HEK293 (cell line): ENCODE measurements at regions not wholly inside any gene's neighbourhood (a gene's known extent, or its start where the extent isn't known, plus 50 kb on each side); places are given as distances from the start of the nearest gene placed in this dataset.

Experiments
- PRDM6 ChIP-seq: fragments of 450-650 bp; formaldehyde crosslinking; IDR thresholded peaks from 2 replicates; pipeline ENCODE4 v1.5.1; 2017; ENCODE audit warnings: missing biosample characterization, missing genetic modification characterization
- SETDB1 ChIP-seq: IDR thresholded peaks from one replicate; pipeline ENCODE4 v1.6.1; 2017; ENCODE audit warnings: mild to moderate bottlenecking, low read length, moderate library complexity, mixed read lengths; ENCODE audit not compliant: insufficient read length
- TCF7L2 ChIP-seq: IDR thresholded peaks from 2 replicates; pipeline ENCODE4 v1.6.1; 2011; ENCODE audit warnings: low read depth, mild to moderate bottlenecking, inconsistent platforms, low read length, moderate library complexity, borderline replicate concordance
- ZBTB17 ChIP-seq: fragments of 450-650 bp; formaldehyde crosslinking; IDR thresholded peaks from 2 replicates; pipeline ENCODE4 v1.5.1; 2016; ENCODE audit warnings: missing biosample characterization, missing genetic modification characterization
- ZNF416 ChIP-seq: fragments of 450-650 bp; formaldehyde crosslinking; IDR thresholded peaks from 2 replicates; pipeline ENCODE4 v1.5.1; 2016; ENCODE audit warnings: missing biosample characterization, missing genetic modification characterization
- ZNF626 ChIP-seq: fragments of 450-650 bp; sonication (Bioruptor Pico); formaldehyde crosslinking; IDR thresholded peaks from 2 replicates; pipeline ENCODE4 v1.5.1; 2018; ENCODE audit warnings: missing biosample characterization, missing genetic modification characterization, inconsistent platforms
- ZNF768 ChIP-seq: fragments of 450-650 bp; formaldehyde crosslinking; IDR thresholded peaks from 2 replicates; pipeline ENCODE4 v1.5.1; 2018; ENCODE audit warnings: missing biosample characterization, mild to moderate bottlenecking, missing genetic modification characterization
- TF ChIP-seq, protein P1 (sequence below): fragments of 450-650 bp; formaldehyde crosslinking; IDR thresholded peaks from 2 replicates; pipeline ENCODE4 v1.5.1; 2016; ENCODE audit warnings: missing biosample characterization, missing genetic modification characterization
- TF ChIP-seq, protein P2 (sequence below): IDR thresholded peaks from 2 replicates; pipeline ENCODE4 v1.6.1; 2011; ENCODE audit warnings: mild to moderate bottlenecking, low read depth, low read length, borderline replicate concordance
- TF ChIP-seq, protein P3 (sequence below): fragments of 450-650 bp; formaldehyde crosslinking; IDR thresholded peaks from 2 replicates; pipeline ENCODE4 v1.5.1; 2016; ENCODE audit warnings: missing biosample characterization, missing genetic modification characterization

DNA sequence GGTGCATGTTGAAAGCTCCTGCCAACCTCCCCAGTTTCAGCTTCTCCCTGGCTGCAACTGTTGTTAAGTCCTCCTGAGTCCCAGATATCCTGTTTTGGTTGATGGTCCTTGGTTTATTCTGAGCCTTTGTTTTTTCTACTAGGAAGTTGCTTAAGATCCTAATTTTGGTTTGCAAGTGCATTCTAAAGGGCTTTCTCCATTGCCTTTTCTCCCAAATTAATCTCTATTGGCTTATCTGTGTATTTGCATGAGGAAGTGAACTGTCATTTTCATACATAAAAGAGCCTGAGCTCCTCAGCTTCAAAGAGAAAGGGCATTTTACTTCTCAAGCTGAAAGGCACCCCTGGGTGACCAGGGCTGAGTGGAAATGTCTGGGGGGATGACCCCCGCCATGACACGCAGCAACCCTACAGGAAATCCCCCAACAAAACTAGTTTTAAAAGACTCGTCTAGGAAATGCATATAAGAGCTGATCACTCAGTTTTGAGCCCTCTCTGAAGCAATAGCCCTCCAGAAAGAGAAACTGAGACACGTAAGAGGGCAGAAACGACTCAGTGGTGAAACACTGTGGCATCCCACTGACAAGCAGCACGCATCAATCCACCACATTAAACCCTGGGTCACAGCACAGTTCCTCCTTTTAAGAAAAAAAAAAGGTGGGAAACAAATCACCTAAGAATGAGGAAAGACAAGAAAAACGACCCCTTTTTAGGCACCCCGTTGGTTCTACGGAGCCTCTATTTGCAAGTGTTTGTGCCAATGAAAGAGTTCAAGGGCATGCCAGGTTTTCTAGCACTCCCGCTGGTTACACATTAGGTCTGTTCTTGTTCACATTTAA is 140.9 kb downstream of the THBS2 start:
- TF ChIP-seq SETDB1 = no peak
- TF ChIP-seq, protein P1, sequence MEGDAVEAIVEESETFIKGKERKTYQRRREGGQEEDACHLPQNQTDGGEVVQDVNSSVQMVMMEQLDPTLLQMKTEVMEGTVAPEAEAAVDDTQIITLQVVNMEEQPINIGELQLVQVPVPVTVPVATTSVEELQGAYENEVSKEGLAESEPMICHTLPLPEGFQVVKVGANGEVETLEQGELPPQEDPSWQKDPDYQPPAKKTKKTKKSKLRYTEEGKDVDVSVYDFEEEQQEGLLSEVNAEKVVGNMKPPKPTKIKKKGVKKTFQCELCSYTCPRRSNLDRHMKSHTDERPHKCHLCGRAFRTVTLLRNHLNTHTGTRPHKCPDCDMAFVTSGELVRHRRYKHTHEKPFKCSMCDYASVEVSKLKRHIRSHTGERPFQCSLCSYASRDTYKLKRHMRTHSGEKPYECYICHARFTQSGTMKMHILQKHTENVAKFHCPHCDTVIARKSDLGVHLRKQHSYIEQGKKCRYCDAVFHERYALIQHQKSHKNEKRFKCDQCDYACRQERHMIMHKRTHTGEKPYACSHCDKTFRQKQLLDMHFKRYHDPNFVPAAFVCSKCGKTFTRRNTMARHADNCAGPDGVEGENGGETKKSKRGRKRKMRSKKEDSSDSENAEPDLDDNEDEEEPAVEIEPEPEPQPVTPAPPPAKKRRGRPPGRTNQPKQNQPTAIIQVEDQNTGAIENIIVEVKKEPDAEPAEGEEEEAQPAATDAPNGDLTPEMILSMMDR = no peak
- no peak for TF ChIP-seq PRDM6 (tag by site-specific recombination)
- TF ChIP-seq ZNF626 (tag by site-specific recombination) = no peak
- TF ChIP-seq ZBTB17 = no peak
- no peak for TF ChIP-seq ZNF768 (tag by site-specific recombination)
- TF ChIP-seq, protein P2, sequence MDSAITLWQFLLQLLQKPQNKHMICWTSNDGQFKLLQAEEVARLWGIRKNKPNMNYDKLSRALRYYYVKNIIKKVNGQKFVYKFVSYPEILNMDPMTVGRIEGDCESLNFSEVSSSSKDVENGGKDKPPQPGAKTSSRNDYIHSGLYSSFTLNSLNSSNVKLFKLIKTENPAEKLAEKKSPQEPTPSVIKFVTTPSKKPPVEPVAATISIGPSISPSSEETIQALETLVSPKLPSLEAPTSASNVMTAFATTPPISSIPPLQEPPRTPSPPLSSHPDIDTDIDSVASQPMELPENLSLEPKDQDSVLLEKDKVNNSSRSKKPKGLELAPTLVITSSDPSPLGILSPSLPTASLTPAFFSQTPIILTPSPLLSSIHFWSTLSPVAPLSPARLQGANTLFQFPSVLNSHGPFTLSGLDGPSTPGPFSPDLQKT = no peak
- TF ChIP-seq, protein P3, sequence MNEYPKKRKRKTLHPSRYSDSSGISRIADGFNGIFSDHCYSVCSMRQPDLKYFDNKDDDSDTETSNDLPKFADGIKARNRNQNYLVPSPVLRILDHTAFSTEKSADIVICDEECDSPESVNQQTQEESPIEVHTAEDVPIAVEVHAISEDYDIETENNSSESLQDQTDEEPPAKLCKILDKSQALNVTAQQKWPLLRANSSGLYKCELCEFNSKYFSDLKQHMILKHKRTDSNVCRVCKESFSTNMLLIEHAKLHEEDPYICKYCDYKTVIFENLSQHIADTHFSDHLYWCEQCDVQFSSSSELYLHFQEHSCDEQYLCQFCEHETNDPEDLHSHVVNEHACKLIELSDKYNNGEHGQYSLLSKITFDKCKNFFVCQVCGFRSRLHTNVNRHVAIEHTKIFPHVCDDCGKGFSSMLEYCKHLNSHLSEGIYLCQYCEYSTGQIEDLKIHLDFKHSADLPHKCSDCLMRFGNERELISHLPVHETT (tag by site-specific recombination) = no peak
- no peak for TF ChIP-seq TCF7L2
- no peak for TF ChIP-seq ZNF416 (tag by site-specific recombination)
